ENCODE measurements at regions not wholly inside any gene's neighbourhood (a gene's known extent, or its start where the extent isn't known, plus 50 kb on each side); places are given as distances from the start of the nearest gene placed in this dataset.

- Histone ChIP-seq H3K27me3 (no peaks in the 10 kb centered on the region), H4K20me1 (no peaks in the 10 kb centered on the region), H3K4me3 (no peak overlapping the region), H3K9ac (no peak overlapping the region), H3K9me3 (no peaks in the 10 kb centered on the region), H3K4me2 (no peak overlapping the region), H3K36me3 (no peaks in the 10 kb centered on the region), H3K27ac (no peak overlapping the region), H3K4me1 (no peaks in the 10 kb centered on the region)
- no peak for TF ChIP-seq Cebpa-rat (IDR thresholded peaks at IDR 0.05)
These were observed 478.8 kb downstream of the NPIPA7 start for GRCh38 chr16:16857603-16858283.

GRCh38 chr16:16861546-16861945 is 482.6 kb downstream of the NPIPA7 start:
- Histone ChIP-seq H3K4me2 (no peak overlapping the region), H4K20me1 (no peaks in the 10 kb centered on the region), H3K27me3 (no peaks in the 10 kb centered on the region)

GRCh38 chr16:16863672-16864071 is 484.7 kb downstream of the NPIPA7 start:
- Histone ChIP-seq H3K9ac (no peak overlapping the region), H3K36me3 (no peaks in the 10 kb centered on the region), H3K4me3 (no peak overlapping the region), H3K4me1 (no peaks in the 10 kb centered on the region), H3K4me2 (no peak overlapping the region), H4K20me1 (no peaks in the 10 kb centered on the region), H3K27ac (no peak overlapping the region), H3K9me3 (no peaks in the 10 kb centered on the region), H3K27me3 (no peaks in the 10 kb centered on the region)
- no peak for TF ChIP-seq Cebpa-rat (IDR thresholded peaks at IDR 0.05)

More at GRCh38 chr16:16861546-16861945, 482.6 kb downstream of the NPIPA7 start:
- Histone ChIP-seq H3K4me1 (no peaks in the 10 kb centered on the region), H3K9ac (no peak overlapping the region), H3K36me3 (no peaks in the 10 kb centered on the region), H3K9me3 (no peaks in the 10 kb centered on the region), H3K4me3 (no peak overlapping the region), H3K27ac (no peak overlapping the region)
- no peak for TF ChIP-seq Cebpa-rat (IDR thresholded peaks at IDR 0.05)

- no peaks in the 10 kb centered on the region for H3K9me3 ChIP-seq
- H3K4me1 ChIP-seq: no peaks in the 10 kb centered on the region
- H3K27me3 ChIP-seq: no peaks in the 10 kb centered on the region
- H4K20me1 ChIP-seq: no peaks in the 10 kb centered on the region
- H3K36me3 ChIP-seq: no peaks in the 10 kb centered on the region
- no peak overlapping the region for H3K4me3 ChIP-seq
- no peak for TF ChIP-seq Cebpa-rat (IDR thresholded peaks at IDR 0.05)
- no peak overlapping the region for H3K9ac ChIP-seq
- no peak overlapping the region for H3K27ac ChIP-seq
- H3K4me2 ChIP-seq: no peak overlapping the region
These were observed 485.6 kb downstream of the NPIPA7 start for GRCh38 chr16:16864536-16864935.

GRCh38 chr16:16865374-16865773 is 486.4 kb downstream of the NPIPA7 start:
- Histone ChIP-seq H3K36me3 (no peaks in the 10 kb centered on the region), H3K4me3 (no peak overlapping the region), H3K27ac (no peak overlapping the region), H3K9ac (no peak overlapping the region), H3K4me2 (no peak overlapping the region), H3K4me1 (no peaks in the 10 kb centered on the region), H3K9me3 (no peaks in the 10 kb centered on the region), H4K20me1 (no peaks in the 10 kb centered on the region), H3K27me3 (no peaks in the 10 kb centered on the region)
- no peak for TF ChIP-seq Cebpa-rat (IDR thresholded peaks at IDR 0.05)

- Histone ChIP-seq H3K9ac (no peak overlapping the region), H3K9me3 (no peaks in the 10 kb centered on the region), H3K4me1 (no peaks in the 10 kb centered on the region), H4K20me1 (no peaks in the 10 kb centered on the region), H3K4me2 (no peak overlapping the region), H3K27ac (no peak overlapping the region), H3K27me3 (no peaks in the 10 kb centered on the region), H3K4me3 (no peak overlapping the region), H3K36me3 (no peaks in the 10 kb centered on the region)
- TF ChIP-seq Cebpa-rat (IDR thresholded peaks at IDR 0.05): no peak
These were observed 489.0 kb downstream of the NPIPA7 start for GRCh38 chr16:16867973-16868372.

- Histone ChIP-seq H3K36me3 (no peaks in the 10 kb centered on the region), H3K9ac (no peak overlapping the region), H3K9me3 (no peaks in the 10 kb centered on the region), H3K27me3 (no peaks in the 10 kb centered on the region), H3K4me3 (no peak overlapping the region), H3K4me1 (no peaks in the 10 kb centered on the region), H3K27ac (no peak overlapping the region), H4K20me1 (no peaks in the 10 kb centered on the region), H3K4me2 (no peak overlapping the region)
- no peak for TF ChIP-seq Cebpa-rat (IDR thresholded peaks at IDR 0.05)
These were observed 489.8 kb downstream of the NPIPA7 start for GRCh38 chr16:16868727-16869126.

GRCh38 chr16:16869746-16870145 is 490.8 kb downstream of the NPIPA7 start:
- no peak for TF ChIP-seq Cebpa-rat (IDR thresholded peaks at IDR 0.05)
- H3K9me3 ChIP-seq: no peaks in the 10 kb centered on the region
- no peaks in the 10 kb centered on the region for H3K27me3 ChIP-seq
- no peak overlapping the region for H3K4me2 ChIP-seq
- H4K20me1 ChIP-seq: no peaks in the 10 kb centered on the region
- no peak overlapping the region for H3K4me3 ChIP-seq
- H3K4me1 ChIP-seq: no peaks in the 10 kb centered on the region
- no peak overlapping the region for H3K9ac ChIP-seq
- H3K27ac ChIP-seq: no peak overlapping the region
- no peaks in the 10 kb centered on the region for H3K36me3 ChIP-seq

- no peaks in the 10 kb centered on the region for H3K27me3 ChIP-seq
- H3K4me2 ChIP-seq: no peak overlapping the region
- TF ChIP-seq Cebpa-rat (IDR thresholded peaks at IDR 0.05): no peak
These were observed 492.3 kb downstream of the NPIPA7 start for GRCh38 chr16:16871196-16871595.

GRCh38 chr16:16877061-16877460 is 498.1 kb downstream of the NPIPA7 start:
- Histone ChIP-seq H3K4me3 (no peak overlapping the region), H3K4me2 (no peak overlapping the region), H3K36me3 (no peaks in the 10 kb centered on the region), H3K9ac (no peak overlapping the region), H4K20me1 (no peaks in the 10 kb centered on the region), H3K4me1 (no peaks in the 10 kb centered on the region), H3K27me3 (no peaks in the 10 kb centered on the region), H3K9me3 (no peaks in the 10 kb centered on the region), H3K27ac (no peak overlapping the region)
- no peak for TF ChIP-seq Cebpa-rat (IDR thresholded peaks at IDR 0.05)

More at GRCh38 chr16:16871196-16871595, 492.3 kb downstream of the NPIPA7 start:
- no peak overlapping the region for H3K9ac ChIP-seq
- H3K4me1 ChIP-seq: no peaks in the 10 kb centered on the region
- no peaks in the 10 kb centered on the region for H3K9me3 ChIP-seq
- no peaks in the 10 kb centered on the region for H4K20me1 ChIP-seq
- H3K4me3 ChIP-seq: no peak overlapping the region
- H3K36me3 ChIP-seq: no peaks in the 10 kb centered on the region
- H3K27ac ChIP-seq: no peak overlapping the region
